ENCODE measurements at regions not wholly inside any gene's neighbourhood (a gene's known extent, or its start where the extent isn't known, plus 50 kb on each side); places are given as distances from the start of the nearest gene placed in this dataset.

- intact Hi-C loops (cut with DNase I), result no loop called here
- peaks cover 0 to 18% (median 0%) of the 10 kb centered on the region in 11 donors for H3K9me3 ChIP-seq
- WGBS, 2 donors, result 74 to 76% methylated on average over 3 of the region's 3 CpGs
- H3K27ac ChIP-seq, result no peak overlapping the region
- ATAC-seq (no peak), DNase-seq (no peak)
- H3K36me3 ChIP-seq, result no peaks in the 10 kb centered on the region
- H3K4me1 ChIP-seq, result no peaks in the 10 kb centered on the region
- no peaks in the 10 kb centered on the region for H3K27me3 ChIP-seq
- no peak for TF ChIP-seq CTCF (IDR thresholded peaks at IDR 0.05)
- H3K4me3 ChIP-seq, result no peak overlapping the region
Measured at GRCh38 chr14:37842106-37842505, 246.7 kb downstream of the TTC6 start.

GRCh38 chr14:37843954-37844607 is 248.7 kb downstream of the TTC6 start:
- no peak overlapping the region for H3K4me3 ChIP-seq
- DNase-seq, result no peak
- H3K27me3 ChIP-seq, result peaks cover 0 to under 1% (median 0%) of the 10 kb centered on the region in 7 donors
- H3K36me3 ChIP-seq, result no peaks in the 10 kb centered on the region
- 71 to 72% methylated on average over 8 of the region's 8 CpGs for WGBS, 2 donors
- H3K27ac ChIP-seq, result no peak overlapping the region
- no peak for TF ChIP-seq CTCF (IDR thresholded peaks at IDR 0.05)
- no peaks in the 10 kb centered on the region for H3K4me1 ChIP-seq
- ATAC-seq, result no peak
- peaks cover 0 to 6% (median 0%) of the 10 kb centered on the region in 11 donors for H3K9me3 ChIP-seq
- intact Hi-C loops (cut with DNase I), result no loop called here

- no peak overlapping the region for H3K27ac ChIP-seq
- H3K9me3 ChIP-seq, result peaks cover 0 to under 1% (median 0%) of the 10 kb centered on the region in 11 donors
- intact Hi-C loops (cut with DNase I), result no loop called here
- no peaks in the 10 kb centered on the region for H3K36me3 ChIP-seq
- TF ChIP-seq CTCF (IDR thresholded peaks at IDR 0.05), result no peak
- peaks cover 0 to 6% (median 0%) of the 10 kb centered on the region in 7 donors for H3K27me3 ChIP-seq
- no peak for DNase-seq
- ATAC-seq, result no peak
- H3K4me1 ChIP-seq, result no peaks in the 10 kb centered on the region
- no peak overlapping the region for H3K4me3 ChIP-seq
- 70 to 74% methylated on average over 2 of the region's 2 CpGs for WGBS, 2 donors
Measured at GRCh38 chr14:37844614-37845013, 249.2 kb downstream of the TTC6 start.

GRCh38 chr14:37848985-37849621 is 253.7 kb downstream of the TTC6 start:
- no peak for TF ChIP-seq CTCF (IDR thresholded peaks at IDR 0.05)
- peaks cover 0 to 18% (median 0%) of the 10 kb centered on the region in 7 donors for H3K27me3 ChIP-seq
- H3K36me3 ChIP-seq, result no peaks in the 10 kb centered on the region
- no peak overlapping the region for H3K4me3 ChIP-seq
- H3K4me1 ChIP-seq, result no peaks in the 10 kb centered on the region
- no peak for DNase-seq
- H3K27ac ChIP-seq, result no peak overlapping the region
- 75% methylated on average over 2 of the region's 2 CpGs for WGBS, 2 donors
- H3K9me3 ChIP-seq, result no peaks in the 10 kb centered on the region
- intact Hi-C loops (cut with DNase I), result no loop called here
- no peak for ATAC-seq

All from heart right ventricle (tissue), 16 donors.